HG02852 (cell line): ENCODE measurements at regions not wholly inside any gene's neighbourhood (a gene's known extent, or its start where the extent isn't known, plus 50 kb on each side); places are given as distances from the start of the nearest gene placed in this dataset.
A peak's percentile ranks its signal among the peaks of the same experiment; 100 is the strongest.

ENCODE experiments used
- ATAC-seq: cut with Tn5 transposase; IDR thresholded peaks from one replicate; pipeline ENCODE4 v1.9.1; 2021; ENCODE audit warnings: mild to moderate bottlenecking, moderate library complexity; ENCODE audit not compliant: unreplicated experiment

GRCh38 chr4:140281828-140282552 lies 91.5 kb upstream of the SCOC start:
- ATAC-seq: no peak

- ATAC-seq: no peak
Measured at GRCh38 chr4:140277576-140277975, 95.9 kb upstream of the SCOC start.

- no peak for ATAC-seq
Measured at GRCh38 chr4:140271553-140271952, 101.9 kb upstream of the SCOC start.

GRCh38 chr4:140269369-140269768 lies 104.1 kb upstream of the SCOC start:
- no peak for ATAC-seq

GRCh38 chr4:140268186-140268841 lies 105.1 kb upstream of the SCOC start:
- ATAC-seq: no peak

GRCh38 chr4:140267576-140267975 lies 105.9 kb upstream of the SCOC start:
- no peak for ATAC-seq

- no peak for ATAC-seq
Measured at GRCh38 chr4:140266958-140267568, 106.4 kb upstream of the SCOC start.

- no peak for ATAC-seq
Measured at GRCh38 chr4:140260227-140260626, 106.2 kb upstream of the MAML3 start.

GRCh38 chr4:140258476-140258875 lies 104.5 kb upstream of the MAML3 start:
- ATAC-seq: no peak

- ATAC-seq: no peak
Measured at GRCh38 chr4:140257461-140258305, 103.7 kb upstream of the MAML3 start.

- ATAC-seq: no peak
Measured at GRCh38 chr4:140256941-140257340, 103.0 kb upstream of the MAML3 start.

- no peak for ATAC-seq
Measured at GRCh38 chr4:140256335-140256734, 102.4 kb upstream of the MAML3 start.

GRCh38 chr4:140255927-140256326 lies 101.9 kb upstream of the MAML3 start:
- ATAC-seq: no peak

GRCh38 chr4:140255467-140255866 lies 101.5 kb upstream of the MAML3 start:
- ATAC-seq: no peak

GRCh38 chr4:140254651-140255299 lies 100.8 kb upstream of the MAML3 start:
- ATAC-seq: no peak

- no peak for ATAC-seq
Measured at GRCh38 chr4:140253556-140254027, 99.6 kb upstream of the MAML3 start.

- ATAC-seq: peak; percentile 66
Measured at GRCh38 chr4:140252742-140253555, 99.0 kb upstream of the MAML3 start.

GRCh38 chr4:140252141-140252741 lies 98.3 kb upstream of the MAML3 start:
- peak; percentile 7 for ATAC-seq

GRCh38 chr4:140251571-140251970 lies 97.6 kb upstream of the MAML3 start:
- ATAC-seq: no peak
